CD14-positive monocyte (primary cell): ENCODE measurements at regions not wholly inside any gene's neighbourhood (a gene's known extent, or its start where the extent isn't known, plus 50 kb on each side); places are given as distances from the start of the nearest gene placed in this dataset.

Source experiments
- DNase-seq, 3 donors: peaks; one replicate each; pipeline ENCODE4 v3.0.0-alpha.2; 2011 to 2022
- H2AFZ ChIP-seq: 2 replicates; pipeline ENCODE4 v1.6.0; 2012; ENCODE audit warnings: mild to moderate bottlenecking, low read depth, low read length, inconsistent platforms; ENCODE audit not compliant: insufficient read depth, poor library complexity, severe bottlenecking
- H3K27ac ChIP-seq, 2 donors: 1 replicate in 1 of 2; 2 replicates in 1 of 2; pipeline ENCODE4 v1.5.1; 2012 to 2013; ENCODE audit warnings: low read length in 2 of 2, control low read depth in 1 of 2, inconsistent platforms in 1 of 2, low read depth in 1 of 2, mild to moderate bottlenecking in 1 of 2
- H3K27me3 ChIP-seq, 2 donors: one replicate each; pipeline versions ENCODE4 v1.6.0 to v1.6.1; 2011 to 2013; ENCODE audit warnings: low read length in 2 of 2; ENCODE audit not compliant: control insufficient read depth in 2 of 2, insufficient read depth in 2 of 2
- H3K36me3 ChIP-seq, 2 donors: replicated peaks in 1 of 2; 1 replicate in 1 of 2; 2 replicates in 1 of 2; pipeline versions ENCODE4 v1.5.1 to v1.6.1; 2012 to 2013; ENCODE audit warnings: low read length in 2 of 2, control low read depth in 1 of 2, inconsistent platforms in 1 of 2, mild to moderate bottlenecking in 1 of 2; ENCODE audit not compliant: insufficient read depth in 2 of 2, control insufficient read depth in 1 of 2
- H3K4me1 ChIP-seq, 2 donors: 1 replicate in 1 of 2; 2 replicates in 1 of 2; pipeline versions ENCODE4 v1.5.1 to v1.6.1; 2012 to 2013; ENCODE audit warnings: low read length in 2 of 2, control low read depth in 1 of 2, inconsistent platforms in 1 of 2, mild to moderate bottlenecking in 1 of 2, moderate library complexity in 1 of 2; ENCODE audit not compliant: insufficient read depth in 2 of 2, control insufficient read depth in 1 of 2
- H3K4me2 ChIP-seq: replicated peaks from 2 replicates; pipeline ENCODE3; 2012; ENCODE audit warnings: low read length, moderate library complexity, mild to moderate bottlenecking; ENCODE audit not compliant: poor library complexity, severe bottlenecking; ENCODE audit errors: extremely low read depth
- H3K4me3 ChIP-seq, 3 experiments: fragments of 200-600 bp in 1 of 3; sonication (generic) in 1 of 3; replicated peaks in 1 of 3; 1 replicate in 2 of 3; 2 replicates in 1 of 3; pipeline ENCODE4 v1.5.1; 2011 to 2013; ENCODE audit warnings: low read length in 3 of 3, mild to moderate bottlenecking in 3 of 3, control low read depth in 2 of 3, low read depth in 2 of 3, inconsistent platforms in 1 of 3, moderate library complexity in 1 of 3
- H3K79me2 ChIP-seq: 2 replicates; pipeline ENCODE4 v1.6.0; 2012; ENCODE audit warnings: mild to moderate bottlenecking, control low read depth, inconsistent platforms, low read length, moderate library complexity; ENCODE audit not compliant: insufficient read depth
- H3K9ac ChIP-seq: 2 replicates; pipeline ENCODE4 v1.6.0; 2017; ENCODE audit warnings: low read length, mild to moderate bottlenecking; ENCODE audit not compliant: insufficient read depth, poor library complexity, severe bottlenecking
- H3K9me3 ChIP-seq, 2 donors: replicated peaks in 1 of 2; 1 replicate in 1 of 2; 2 replicates in 1 of 2; pipeline versions ENCODE4 v1.5.1 to v1.6.1; 2012 to 2013; ENCODE audit warnings: low read length in 2 of 2, control low read depth in 1 of 2; ENCODE audit not compliant: control insufficient read depth in 1 of 2, insufficient read depth in 1 of 2
- H4K20me1 ChIP-seq: 2 replicates; pipeline ENCODE4 v1.6.0; 2012; ENCODE audit warnings: mild to moderate bottlenecking, low read length, control low read depth, moderate library complexity; ENCODE audit not compliant: insufficient read depth
- H3K27ac Mint-ChIP-seq, 7 donors: one replicate each; pipeline ENCODE4 v1.8.0; 2020; ENCODE audit warnings: mild to moderate bottlenecking in 7 of 7, mixed read lengths in 7 of 7, moderate library complexity in 6 of 7, inconsistent platforms in 2 of 7
- H3K27me3 Mint-ChIP-seq, 3 donors: one replicate each; pipeline ENCODE4 v1.8.0; 2021 to 2022; ENCODE audit warnings: low read depth in 3 of 3, mild to moderate bottlenecking in 3 of 3, mixed read lengths in 3 of 3, moderate library complexity in 3 of 3, inconsistent platforms in 1 of 3
- H3K36me3 Mint-ChIP-seq, 2 donors: one replicate each; pipeline ENCODE4 v1.8.0; 2020; ENCODE audit warnings: mixed read lengths in 2 of 2, inconsistent platforms in 1 of 2, mild to moderate bottlenecking in 1 of 2
- H3K4me1 Mint-ChIP-seq: one replicate; pipeline ENCODE4 v1.8.0; 2020; ENCODE audit warnings: mild to moderate bottlenecking, mixed read lengths
- H3K4me3 Mint-ChIP-seq, 2 donors: one replicate each; pipeline ENCODE4 v1.8.0; 2020; ENCODE audit warnings: mild to moderate bottlenecking in 2 of 2, mixed read lengths in 2 of 2, moderate library complexity in 1 of 2
- H3K9me3 Mint-ChIP-seq, 7 donors: one replicate each; pipeline ENCODE4 v1.8.0; 2020 to 2022; ENCODE audit warnings: mixed read lengths in 7 of 7, mild to moderate bottlenecking in 6 of 7, moderate library complexity in 6 of 7, inconsistent platforms in 2 of 7
- CTCF ChIP-seq: fragments of 200-600 bp; IDR thresholded peaks from one replicate; pipeline ENCODE4 v1.8.0; 2022; ENCODE audit warnings: antibody characterized with exemption, mild to moderate bottlenecking
- WGBS: methylation state at CpG from one replicate; pipeline ENCODE4 v1.1.5; 2013; ENCODE audit warnings: missing lambda C conversion rate; ENCODE audit not compliant: insufficient coverage; 5-methylcytosine and 5-hydroxymethylcytosine counted together
- intact Hi-C, 2 donors: fragments of 100-400 bp; cut with micrococcal nuclease; formaldehyde crosslinking; loops; one replicate each; pipeline versions ENCODE4 v1.15.0 to v1.15.1; 2023

- intact Hi-C loops: loop anchor here in 1 of 2 donors (10.0 kb wide), 1 partner anchor 806 kb away; no protein-coding TSS in a partner anchor
- Mint-ChIP-seq H3K4me3 (no peak overlapping the region), H3K27me3 (peaks cover 0 to 3% (median 2%) of the 10 kb centered on the region in 3 donors), H3K4me1 (no peaks in the 10 kb centered on the region), H3K36me3 (no peaks in the 10 kb centered on the region), H3K9me3 (peaks cover 0 to 4% (median 0%) of the 10 kb centered on the region in 7 donors), H3K27ac (no peak overlapping the region)
- H3K9me3 ChIP-seq: no peaks in the 10 kb centered on the region
- H3K27ac ChIP-seq: no peak overlapping the region
- no peak for TF ChIP-seq CTCF
- no peaks in the 10 kb centered on the region for H3K36me3 ChIP-seq
- H3K79me2 ChIP-seq: no peaks in the 10 kb centered on the region
- H3K4me2 ChIP-seq: no peak overlapping the region
- no peaks in the 10 kb centered on the region for H4K20me1 ChIP-seq
- no peaks in the 10 kb centered on the region for H3K4me1 ChIP-seq
- no peak overlapping the region for H3K4me3 ChIP-seq
- no peak overlapping the region for H2AFZ ChIP-seq
- H3K9ac ChIP-seq: no peak overlapping the region
- H3K27me3 ChIP-seq: no peaks in the 10 kb centered on the region
- no peak for DNase-seq
Measured at GRCh38 chr12:59151243-59151642, 230.9 kb upstream of the LRIG3 start.

GRCh38 chr12:59149995-59150642 lies 229.8 kb upstream of the LRIG3 start:
- H3K4me1 Mint-ChIP-seq: no peaks in the 10 kb centered on the region
- H3K9me3 Mint-ChIP-seq: peaks cover 0 to 2% (median 0%) of the 10 kb centered on the region in 7 donors
- Histone ChIP-seq H3K79me2 (no peaks in the 10 kb centered on the region), H4K20me1 (no peaks in the 10 kb centered on the region), H3K27ac (no peak overlapping the region), H3K4me1 (no peaks in the 10 kb centered on the region), H2AFZ (no peak overlapping the region), H3K36me3 (no peaks in the 10 kb centered on the region), H3K9ac (no peak overlapping the region), H3K4me3 (no peak overlapping the region), H3K27me3 (no peaks in the 10 kb centered on the region), H3K9me3 (no peaks in the 10 kb centered on the region), H3K4me2 (no peak overlapping the region)
- peak; percentile 85 for TF ChIP-seq CTCF
- DNase-seq: peak; percentile 5 to 37 (median 18)
- WGBS: no CpG with 5 or more reads among the region's 2 CpGs
- no peak overlapping the region for H3K27ac Mint-ChIP-seq
- no peaks in the 10 kb centered on the region for H3K36me3 Mint-ChIP-seq
- intact Hi-C loops: loop anchor here in 1 of 2 donors (10.0 kb wide), 1 partner anchor 805 kb away; no protein-coding TSS in a partner anchor
- no peak overlapping the region for H3K4me3 Mint-ChIP-seq
- H3K27me3 Mint-ChIP-seq: peaks cover 0 to 3% (median 2%) of the 10 kb centered on the region in 3 donors
